RWPE2 (cell line): ENCODE measurements at regions not wholly inside any gene's neighbourhood (a gene's known extent, or its start where the extent isn't known, plus 50 kb on each side); places are given as distances from the start of the nearest gene placed in this dataset.

ENCODE experiments used
- ATAC-seq: fragments of 200-7000 bp; cut with Tn5 transposase; 3 replicates; pipeline ENCODE4 v1.9.1; 2021; ENCODE audit warnings: low read depth
- DNase-seq: peaks from one replicate; pipeline ENCODE4 v3.0.0-alpha.2; 2020; ENCODE audit warnings: low spot score
- H3K27ac ChIP-seq: fragments of 450-650 bp; 2 replicates; pipeline ENCODE4 v1.5.1; 2017; ENCODE audit warnings: mild to moderate bottlenecking; ENCODE audit not compliant: poor library complexity, severe bottlenecking
- H3K27me3 ChIP-seq: fragments of 250-450 bp; sonication (Bioruptor Pico); 2 replicates; pipeline ENCODE4 v1.5.1; 2021; ENCODE audit warnings: mild to moderate bottlenecking, moderate library complexity; ENCODE audit not compliant: insufficient read depth, poor library complexity, severe bottlenecking
- H3K36me3 ChIP-seq: fragments of 250-450 bp; sonication (Bioruptor Pico); 2 replicates; pipeline ENCODE4 v1.5.1; 2020; ENCODE audit warnings: low read depth, mild to moderate bottlenecking, moderate library complexity
- H3K4me1 ChIP-seq: fragments of 250-450 bp; sonication (Bioruptor Pico); 2 replicates; pipeline ENCODE4 v1.5.1; 2021; ENCODE audit warnings: mild to moderate bottlenecking, moderate library complexity; ENCODE audit not compliant: insufficient read depth, poor library complexity, severe bottlenecking
- H3K4me3 ChIP-seq: fragments of 250-450 bp; sonication (Bioruptor Pico); 2 replicates; pipeline ENCODE4 v1.5.1; 2021; ENCODE audit warnings: mild to moderate bottlenecking, moderate library complexity; ENCODE audit not compliant: severe bottlenecking
- H3K9me3 ChIP-seq: fragments of 250-450 bp; sonication (Bioruptor Pico); 2 replicates; pipeline ENCODE4 v1.5.1; 2021; ENCODE audit warnings: mild to moderate bottlenecking, moderate library complexity; ENCODE audit not compliant: severe bottlenecking
- CTCF ChIP-seq: fragments of 450-650 bp; IDR thresholded peaks from one replicate; pipeline ENCODE4 v1.5.1; 2017; ENCODE audit warnings: mild to moderate bottlenecking, moderate library complexity; ENCODE audit not compliant: poor library complexity, severe bottlenecking

DNA sequence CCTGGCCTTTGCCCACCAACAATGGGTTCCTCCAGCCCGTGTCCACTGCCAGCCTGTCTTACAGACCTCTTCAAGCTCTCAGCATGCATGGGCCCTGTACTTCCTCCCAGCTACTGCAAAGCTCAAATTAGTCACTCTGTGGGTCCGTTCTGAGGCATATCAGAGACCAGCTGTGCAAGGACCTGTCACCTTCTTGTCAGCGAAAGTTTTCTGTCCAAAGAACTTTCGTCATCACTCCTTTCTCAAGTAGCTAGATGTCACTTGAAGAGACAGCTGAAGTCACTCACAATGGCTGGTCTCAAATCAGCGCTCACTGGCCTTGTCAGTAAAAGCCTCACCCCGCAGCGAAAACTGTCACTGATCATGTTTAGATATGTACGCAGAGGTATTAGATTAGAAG lies 91.4 kb upstream of the DYNLRB2 start:
- no peak for TF ChIP-seq CTCF
- Histone ChIP-seq H3K36me3 (no peaks in the 10 kb centered on the region), H3K27me3 (peaks cover 7% of the 10 kb centered on the region), H3K4me3 (no peak overlapping the region), H3K9me3 (no peaks in the 10 kb centered on the region), H3K27ac (no peak overlapping the region), H3K4me1 (no peaks in the 10 kb centered on the region)
- DNase-seq (no peak), ATAC-seq (no peak)

DNA sequence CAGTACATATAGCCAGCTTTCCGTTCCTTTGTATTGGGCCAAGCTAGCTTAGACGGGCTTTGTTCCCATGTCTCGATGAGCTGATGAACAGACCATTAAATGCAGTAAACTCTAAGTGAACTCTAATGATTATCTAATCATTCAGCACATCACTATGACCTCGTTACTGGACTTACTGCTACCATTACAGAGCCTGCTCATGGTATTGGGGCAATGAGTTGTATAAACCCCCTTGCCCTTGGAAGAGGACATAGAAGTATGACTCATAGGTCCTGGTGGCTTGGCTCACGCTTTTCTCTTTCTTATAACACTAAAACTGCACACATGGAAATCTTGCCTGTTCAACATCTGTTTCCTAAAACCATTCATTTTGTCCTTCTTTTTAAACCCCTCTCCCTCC lies 93.6 kb upstream of the DYNLRB2 start:
- no peak for TF ChIP-seq CTCF
- peaks cover 7% of the 10 kb centered on the region for H3K27me3 ChIP-seq
- H3K4me3 ChIP-seq, result no peak overlapping the region
- H3K4me1 ChIP-seq, result no peaks in the 10 kb centered on the region
- ATAC-seq, result no peak
- H3K27ac ChIP-seq, result no peak overlapping the region
- no peak for DNase-seq
- H3K9me3 ChIP-seq, result no peaks in the 10 kb centered on the region
- H3K36me3 ChIP-seq, result no peaks in the 10 kb centered on the region

DNA sequence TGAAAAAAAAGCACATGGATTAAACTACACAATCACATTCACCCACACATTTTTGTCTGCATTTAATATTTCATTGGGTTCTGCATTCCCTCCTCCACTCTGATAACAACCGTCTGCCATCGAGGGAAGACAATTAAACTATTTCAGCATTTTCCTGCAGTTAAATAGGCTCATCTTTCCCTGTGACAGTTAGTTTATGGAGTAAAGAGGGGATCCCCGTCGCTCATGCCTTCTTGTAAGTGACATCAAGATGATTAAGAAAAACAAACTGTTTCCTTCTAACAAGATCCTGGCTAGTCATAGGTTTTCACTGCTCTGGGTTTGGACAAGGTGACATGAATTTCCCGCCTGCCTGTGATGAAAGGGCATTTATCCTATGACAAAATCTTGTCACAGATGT lies 98.0 kb upstream of the DYNLRB2 start:
- ATAC-seq (no peak), DNase-seq (no peak)
- no peak overlapping the region for H3K4me3 ChIP-seq
- no peak for TF ChIP-seq CTCF
- no peak overlapping the region for H3K27ac ChIP-seq
- no peaks in the 10 kb centered on the region for H3K36me3 ChIP-seq
- H3K9me3 ChIP-seq, result no peaks in the 10 kb centered on the region
- peaks cover 6% of the 10 kb centered on the region for H3K27me3 ChIP-seq
- no peaks in the 10 kb centered on the region for H3K4me1 ChIP-seq

GRCh38 chr16:80441935-80442334 lies 98.9 kb upstream of the DYNLRB2 start:
- TF ChIP-seq CTCF, result no peak
- Histone ChIP-seq H3K9me3 (no peaks in the 10 kb centered on the region), H3K27ac (no peak overlapping the region), H3K27me3 (peaks cover 6% of the 10 kb centered on the region), H3K36me3 (no peaks in the 10 kb centered on the region), H3K4me1 (no peaks in the 10 kb centered on the region), H3K4me3 (no peak overlapping the region)
- ATAC-seq, result no peak
- DNase-seq, result no peak

- Histone ChIP-seq H3K27me3 (peaks cover 6% of the 10 kb centered on the region), H3K27ac (no peak overlapping the region), H3K9me3 (no peaks in the 10 kb centered on the region), H3K4me3 (no peak overlapping the region), H3K36me3 (no peaks in the 10 kb centered on the region), H3K4me1 (no peaks in the 10 kb centered on the region)
- ATAC-seq, result no peak
- TF ChIP-seq CTCF, result no peak
- no peak for DNase-seq
Measured at GRCh38 chr16:80440667-80441066, 100.1 kb upstream of the DYNLRB2 start.
